NK-92 treated with Interleukin-12 subunit alpha and Interleukin-12 subunit beta, amount 100 ng/mL, for 24 hours (cell line): ENCODE measurements at regions not wholly inside any gene's neighbourhood (a gene's known extent, or its start where the extent isn't known, plus 50 kb on each side); places are given as distances from the start of the nearest gene placed in this dataset.
"Not testable (repeated sequence)": the region's sequence is repeated elsewhere in the genome, so short reads cannot be mapped to it uniquely, and the experiment has no call there.

Source experiments
- DNase-seq: peaks from one replicate; lab custom pipeline; 2025; lab: John Stamatoyannopoulos, UW

DNA sequence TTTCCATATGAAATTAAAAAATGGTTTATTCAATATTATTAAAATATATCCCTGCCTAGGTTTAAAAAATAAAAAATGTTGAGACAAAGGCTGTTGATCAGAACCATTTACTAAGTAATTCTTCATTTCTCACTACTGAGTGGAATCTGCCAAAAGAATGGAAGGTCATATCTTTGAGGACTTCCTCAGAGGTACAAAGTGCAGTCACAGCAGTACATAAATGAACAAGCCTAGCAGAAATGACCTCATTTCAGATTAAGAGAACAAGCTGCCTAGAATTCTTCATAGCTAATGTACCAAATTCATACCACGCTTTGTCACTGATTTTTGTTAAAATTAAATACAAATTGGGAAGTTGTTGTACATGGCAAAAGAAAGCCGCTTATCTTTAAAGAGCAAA is 318.9 kb upstream of the TFPI start:
- no peak for DNase-seq

DNA sequence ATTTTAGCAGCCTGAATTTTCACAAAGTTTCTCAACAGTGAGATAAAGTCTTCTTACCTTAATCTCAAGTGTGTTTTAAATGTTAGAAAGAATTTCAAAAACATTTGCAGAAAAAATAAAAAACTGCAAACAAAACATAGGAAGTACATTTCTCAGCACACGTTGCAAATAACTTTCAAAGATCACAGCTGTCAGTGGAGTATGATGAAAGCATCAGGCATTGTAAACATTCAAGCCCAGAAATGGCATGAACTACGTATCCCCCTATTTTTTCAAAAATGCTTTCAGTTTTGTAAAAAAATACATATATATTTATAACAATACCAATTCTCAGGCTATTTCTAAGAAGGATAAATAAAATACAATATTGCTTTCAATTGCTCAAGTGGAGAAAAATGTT is 320.6 kb upstream of the TFPI start:
- DNase-seq = no peak

DNA sequence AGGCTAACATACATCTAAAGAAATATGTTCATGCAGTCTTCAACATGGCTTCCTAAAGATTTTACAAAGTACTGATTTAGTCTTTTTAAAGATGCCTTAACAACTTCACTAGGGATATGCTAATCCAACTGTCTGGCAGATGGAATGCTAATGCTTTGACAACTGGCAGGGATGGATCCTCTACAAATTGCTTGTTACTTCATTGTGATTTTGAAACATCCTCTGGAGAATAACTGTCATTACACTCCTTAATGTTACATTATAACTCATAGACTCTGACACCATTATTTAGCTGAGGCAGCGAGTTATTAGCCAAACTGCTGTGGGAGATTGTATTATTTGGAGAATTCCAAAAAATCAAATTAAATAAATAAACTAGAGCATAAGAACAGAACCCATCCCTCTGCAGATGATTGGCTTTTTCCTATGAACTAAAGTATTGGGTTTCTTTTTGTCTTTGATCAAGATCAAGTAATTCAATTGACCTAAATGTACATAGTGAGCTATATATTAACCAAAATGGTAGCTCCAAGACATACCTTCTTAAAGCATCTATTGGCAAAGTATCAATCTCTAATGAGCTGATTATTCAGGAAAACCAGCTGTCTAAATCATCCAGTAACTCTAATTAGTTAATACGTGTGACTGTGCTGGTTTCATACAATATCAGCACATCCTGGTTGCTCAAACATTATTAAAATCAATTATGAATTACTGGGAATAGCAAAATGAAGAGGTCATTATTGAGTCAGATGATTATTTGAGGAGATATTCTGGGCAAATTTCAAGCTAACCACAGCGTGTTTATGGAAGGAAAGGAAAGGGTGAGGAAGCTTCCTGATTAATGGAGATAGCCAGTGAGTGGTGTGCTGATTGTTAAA is 321.3 kb upstream of the TFPI start:
- no peak for DNase-seq

DNA sequence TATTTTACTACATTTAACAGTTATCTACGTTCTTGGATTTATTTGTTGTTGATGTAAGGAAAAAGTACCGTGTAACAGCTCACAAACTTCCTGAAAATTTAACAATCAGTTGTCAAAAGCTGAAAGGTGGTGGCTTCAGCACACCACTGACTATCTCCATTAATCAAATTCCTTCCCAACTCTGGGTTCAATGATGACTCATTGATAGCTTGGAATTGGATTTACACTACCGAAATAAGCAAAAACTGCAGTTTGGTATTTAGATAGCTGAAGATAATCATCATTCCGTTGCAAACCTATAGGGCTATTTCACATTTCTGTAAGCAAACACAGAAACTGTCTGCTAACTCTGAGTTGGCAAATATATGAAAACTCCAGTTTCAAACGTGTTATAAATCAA is 322.3 kb upstream of the TFPI start:
- DNase-seq = no peak

DNA sequence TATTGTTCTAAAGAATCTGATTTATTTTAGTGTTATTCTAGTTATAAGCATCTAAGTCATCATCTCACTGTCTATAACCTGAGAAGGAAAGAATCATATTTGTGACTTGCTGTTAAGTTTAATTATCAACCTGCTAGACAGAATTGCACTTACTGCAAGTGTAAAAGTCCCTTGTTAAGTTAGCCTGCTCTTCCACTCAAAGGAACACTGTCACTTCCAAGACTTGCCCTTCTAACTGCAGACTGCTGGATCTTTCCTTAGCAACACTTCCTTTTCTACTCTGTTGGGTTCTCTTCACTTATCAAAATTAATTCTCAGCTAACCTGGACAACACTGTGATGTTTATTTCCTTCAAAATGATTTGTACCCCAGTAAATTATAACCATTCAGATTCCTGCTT is 323.2 kb upstream of the TFPI start:
- no peak for DNase-seq

DNA sequence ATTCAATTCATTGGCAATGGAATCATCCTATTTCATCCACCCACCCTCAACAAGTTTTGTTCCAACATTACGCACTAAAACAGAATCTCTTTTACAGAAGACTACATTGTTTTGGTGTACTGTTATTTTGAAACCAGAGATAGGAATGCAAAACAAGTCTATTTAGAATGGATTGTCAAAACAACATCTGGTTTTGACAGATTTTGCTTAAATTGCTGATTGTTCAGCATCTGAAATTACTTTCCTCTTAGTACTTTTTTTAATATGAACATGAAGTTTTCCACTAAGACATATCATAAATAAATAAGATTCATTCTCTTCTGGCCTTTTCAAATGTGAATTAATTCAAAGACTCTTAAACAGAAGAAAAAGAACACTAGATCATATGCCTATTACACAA is 323.9 kb upstream of the TFPI start:
- no peak for DNase-seq

DNA sequence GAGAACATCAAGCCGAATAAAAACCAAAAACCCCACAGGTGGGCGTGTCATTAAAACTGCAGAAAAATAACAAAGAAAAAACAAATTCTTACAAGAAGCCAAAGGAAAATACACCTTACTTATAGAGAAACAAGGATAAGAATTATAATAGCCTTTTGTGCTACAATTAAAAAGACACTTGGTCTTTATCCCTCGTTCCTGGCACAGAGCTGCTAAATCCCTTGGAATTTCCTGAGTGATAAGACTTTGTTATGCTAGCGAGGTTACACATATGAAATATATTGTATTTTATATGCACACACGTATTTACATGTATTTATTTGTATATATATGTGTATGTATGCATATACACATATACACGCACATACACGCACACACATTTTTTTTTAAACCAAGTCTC is 325.3 kb upstream of the TFPI start:
- DNase-seq = no peak

DNA sequence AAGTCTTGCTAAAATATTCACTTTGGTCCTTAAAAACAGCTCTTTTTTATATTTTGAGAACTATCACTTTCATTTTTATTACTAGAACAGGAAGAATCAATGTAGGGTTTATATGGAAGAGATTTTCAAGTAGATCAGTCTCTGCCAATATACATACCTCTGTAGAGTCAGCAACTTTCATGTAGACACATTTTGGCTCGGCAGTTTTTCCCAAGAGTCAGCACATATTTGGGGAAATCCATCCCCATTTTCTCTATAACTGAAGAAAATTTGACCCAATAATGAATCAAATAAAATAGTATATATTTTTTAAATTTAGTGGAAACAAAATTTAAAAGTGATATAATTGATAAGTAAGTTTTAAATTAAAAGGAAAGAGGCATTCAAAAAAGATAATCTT is 329.8 kb upstream of the TFPI start:
- no peak for DNase-seq

DNA sequence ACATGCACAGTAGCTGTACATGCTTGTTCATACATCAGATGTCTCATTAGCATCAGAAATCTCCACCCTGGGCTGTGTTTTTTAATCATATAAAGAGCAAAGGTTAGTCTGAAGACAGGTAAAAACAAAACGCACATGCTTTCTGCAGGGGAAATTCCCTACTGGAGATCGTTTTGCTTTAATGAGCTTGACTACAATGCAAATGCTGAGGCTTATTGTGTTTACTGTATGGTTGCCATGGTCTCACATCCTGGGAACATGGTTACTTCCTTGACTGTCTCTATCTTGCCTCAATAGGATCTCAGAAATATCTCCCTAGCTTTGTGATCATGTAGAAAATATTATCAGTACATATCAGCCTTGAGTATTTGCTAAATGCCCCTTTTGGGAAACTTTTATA is 336.5 kb upstream of the TFPI start:
- no peak for DNase-seq

DNA sequence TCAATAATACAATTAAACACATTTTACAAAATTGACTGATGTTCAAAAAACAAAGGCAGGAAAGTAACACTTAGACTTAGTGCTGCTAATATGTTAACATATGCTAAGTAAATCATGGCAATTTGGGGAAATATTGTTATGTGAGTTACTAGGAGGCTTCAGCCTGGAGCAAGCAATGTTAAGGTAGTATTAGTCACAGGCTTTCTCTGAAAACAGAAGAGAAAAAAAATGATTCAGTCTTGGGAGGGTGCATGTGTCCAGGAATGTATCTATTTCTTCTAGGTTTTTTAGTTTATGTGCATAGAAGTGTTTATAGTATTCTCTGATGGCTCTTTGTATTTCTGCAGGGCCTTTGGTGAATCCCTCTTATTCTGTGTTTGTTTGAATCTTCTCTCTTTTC is 345.8 kb upstream of the TFPI start:
- DNase-seq = no peak

DNA sequence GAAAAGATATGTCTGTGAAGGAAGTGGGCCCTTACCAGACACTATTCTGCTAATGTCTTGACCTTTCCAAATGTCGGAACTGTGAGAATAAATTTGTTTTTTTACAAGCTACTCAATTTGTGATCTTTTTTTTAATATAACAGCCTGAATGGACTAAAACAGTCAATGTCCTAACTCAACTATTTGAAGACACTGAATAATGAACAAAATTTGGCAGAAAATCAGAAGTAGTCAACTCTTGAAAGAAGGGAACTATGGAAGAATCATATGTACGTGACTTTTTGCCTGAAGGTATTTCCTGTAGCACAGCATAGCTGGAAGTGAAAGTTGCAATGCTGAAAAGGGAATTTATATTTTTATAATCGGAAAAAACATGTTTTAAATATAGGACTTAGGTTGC is 351.8 kb upstream of the TFPI start:
- DNase-seq = no peak

DNA sequence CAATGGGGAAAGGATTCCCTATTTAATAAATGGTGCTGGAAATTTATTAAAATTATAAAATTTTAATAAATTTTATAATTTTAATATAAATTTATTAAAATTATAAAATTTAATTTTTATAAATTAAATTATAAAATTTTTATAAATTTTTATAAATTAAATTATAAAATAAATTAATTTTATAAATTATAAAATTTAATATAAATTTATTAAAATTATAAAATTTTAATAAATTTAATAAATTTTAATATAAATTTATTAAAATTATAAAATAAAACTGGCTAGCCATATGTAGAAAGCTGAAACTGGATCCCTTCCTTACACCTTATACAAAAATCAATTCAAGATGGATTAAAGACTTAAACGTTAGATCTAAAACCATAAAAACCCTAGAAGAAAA is 356.7 kb upstream of the TFPI start:
- DNase-seq = not testable (repeated sequence)

DNA sequence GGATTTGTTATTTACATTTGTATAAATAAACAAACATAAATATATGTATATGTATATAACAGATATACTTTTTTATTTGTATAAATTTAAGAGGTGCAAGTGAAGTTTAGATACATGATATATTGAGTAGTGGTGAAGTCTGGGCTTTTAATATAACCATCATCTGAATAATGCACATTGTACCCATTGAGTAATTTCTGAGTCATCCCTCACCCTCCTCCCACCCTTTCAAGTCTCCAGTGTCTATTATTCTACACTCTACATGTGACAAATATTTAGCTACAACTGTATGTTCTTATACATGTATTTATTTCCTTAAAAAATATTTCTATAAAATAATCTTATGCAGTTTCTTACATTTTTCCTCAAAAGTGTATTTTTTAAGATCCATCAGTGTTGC is 358.7 kb upstream of the TFPI start:
- DNase-seq = no peak

DNA sequence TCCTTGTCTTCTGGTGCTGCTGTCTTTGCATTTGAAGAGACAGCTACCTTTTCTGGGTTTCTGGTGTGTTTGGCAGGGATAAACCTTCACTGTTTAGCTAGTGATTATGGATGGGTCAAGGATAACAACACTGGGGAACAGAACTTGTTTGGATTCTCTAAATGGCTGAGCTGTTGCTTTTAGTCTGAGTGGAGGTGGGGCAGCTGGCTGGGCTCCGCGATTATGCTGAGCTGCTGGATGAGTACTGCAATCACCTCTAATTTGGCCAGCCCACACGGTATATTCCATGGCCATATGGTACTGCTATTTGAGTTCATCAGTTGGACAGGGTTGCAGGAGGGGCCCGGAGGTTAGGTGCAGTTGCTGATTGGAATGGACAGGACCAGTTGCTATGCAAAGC is 361.6 kb upstream of the TFPI start:
- no peak for DNase-seq

DNA sequence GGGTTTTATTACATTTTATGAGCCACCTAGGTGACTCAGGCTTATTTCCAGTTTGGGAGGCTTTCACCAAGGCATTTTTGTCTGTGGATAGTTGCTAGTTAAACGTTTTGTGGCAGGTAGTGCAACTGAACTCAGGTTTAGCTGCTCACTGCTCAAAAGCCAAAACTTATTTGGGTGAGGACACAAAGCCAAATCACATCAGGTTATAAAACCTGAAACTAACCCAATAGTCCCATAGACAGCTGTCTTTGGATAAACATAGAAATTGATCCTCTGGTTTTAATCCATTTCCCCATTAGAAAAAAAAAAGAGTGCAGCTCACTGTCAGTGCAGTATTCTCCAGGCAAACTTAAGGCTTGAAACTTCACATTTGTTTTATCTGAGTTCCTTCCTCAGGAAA is 362.6 kb upstream of the TFPI start:
- DNase-seq = no peak

DNA sequence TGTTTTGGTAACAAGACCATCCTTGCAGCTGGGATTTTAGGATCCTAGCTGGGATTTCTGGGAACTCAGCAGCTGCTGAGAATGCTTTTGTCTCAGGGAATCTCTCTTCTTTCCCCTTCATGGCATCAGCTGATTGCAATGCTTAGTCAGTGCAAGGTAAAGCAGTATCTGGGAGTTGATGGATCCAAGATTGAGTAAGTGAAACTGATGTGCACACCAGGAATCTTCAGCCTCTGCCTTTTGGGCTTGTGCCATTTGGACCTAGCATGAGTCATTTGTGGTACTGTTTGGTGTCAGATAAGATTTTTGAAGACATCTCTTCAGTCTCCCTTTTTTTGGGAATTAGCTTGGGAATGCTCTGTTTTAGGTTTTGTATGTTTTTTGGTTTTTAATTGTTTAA is 363.3 kb upstream of the TFPI start:
- DNase-seq = no peak

DNA sequence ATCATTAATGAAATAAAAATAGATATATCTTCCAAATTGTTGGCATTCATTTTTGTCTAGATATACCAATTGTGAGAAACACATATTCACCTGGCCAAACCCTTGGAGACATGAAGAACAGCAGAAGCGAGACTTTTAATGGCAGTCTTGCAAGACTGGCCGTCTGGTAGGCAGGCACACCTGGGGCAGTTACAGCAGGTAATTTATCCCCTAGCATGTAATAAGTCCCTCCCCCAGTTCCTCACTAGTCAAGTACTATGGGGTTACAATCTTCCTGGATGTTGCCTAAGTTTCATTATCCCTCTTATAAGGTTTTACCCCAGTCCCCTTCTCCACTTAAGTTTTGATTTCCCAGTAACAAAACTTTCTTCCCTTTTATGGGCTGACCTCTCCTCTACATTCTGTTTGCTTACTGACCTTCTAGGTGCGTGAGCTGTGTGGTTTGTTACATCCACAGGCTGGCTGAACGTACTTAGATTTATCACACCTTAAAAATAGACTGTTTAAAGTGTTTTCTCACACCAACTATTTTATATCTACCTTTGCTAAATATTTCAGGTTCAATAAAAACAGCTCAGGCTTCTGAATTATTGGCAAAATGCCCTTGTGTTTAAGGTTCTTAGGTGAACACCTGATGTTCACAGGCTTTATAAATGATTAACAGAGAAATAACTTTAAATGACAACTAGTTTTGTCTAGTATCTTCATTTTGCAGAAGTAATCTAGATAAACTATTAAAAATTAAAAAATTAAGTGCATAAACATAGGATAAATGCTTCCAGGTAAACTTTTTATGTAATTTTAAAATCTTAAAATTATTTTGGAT is 365.0 kb upstream of the TFPI start:
- DNase-seq = no peak

DNA sequence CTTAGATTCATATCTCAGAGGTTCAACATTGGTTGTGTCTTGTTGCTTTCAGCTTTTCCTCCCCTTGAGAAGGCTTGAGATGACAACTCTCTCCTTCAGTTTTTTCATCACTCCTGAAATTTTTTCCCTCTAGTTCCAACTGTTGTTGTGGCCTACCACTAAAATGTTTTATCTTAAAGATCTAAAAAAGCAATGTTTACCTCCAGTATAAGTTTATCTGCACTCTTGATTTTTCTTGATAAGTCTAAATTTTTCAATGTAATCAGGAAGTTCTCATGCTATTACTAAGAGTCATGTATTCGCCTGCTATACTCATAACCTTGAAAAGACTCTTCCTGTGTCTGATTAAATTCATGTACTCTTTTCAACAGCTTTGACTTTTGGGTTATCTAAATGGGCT is 366.3 kb upstream of the TFPI start:
- no peak for DNase-seq

DNA sequence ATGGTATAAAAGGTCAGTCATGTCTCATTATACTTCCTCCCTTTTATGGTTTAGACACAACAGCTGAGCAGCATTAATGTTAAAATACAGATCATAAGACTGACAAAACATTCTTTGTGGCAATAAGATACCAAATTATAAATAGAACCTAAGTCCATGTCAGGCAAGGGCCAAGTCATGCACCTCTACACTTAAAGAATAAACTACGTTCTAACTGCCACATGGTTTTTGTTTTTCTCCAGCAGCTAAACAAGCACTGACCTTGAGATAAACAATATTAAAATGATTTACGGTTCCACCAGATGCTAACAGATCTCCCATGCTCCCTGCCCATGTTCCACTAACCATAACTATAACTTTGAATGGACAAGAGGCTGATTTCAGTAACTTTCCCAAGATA is 368.6 kb upstream of the TFPI start:
- DNase-seq = no peak

DNA sequence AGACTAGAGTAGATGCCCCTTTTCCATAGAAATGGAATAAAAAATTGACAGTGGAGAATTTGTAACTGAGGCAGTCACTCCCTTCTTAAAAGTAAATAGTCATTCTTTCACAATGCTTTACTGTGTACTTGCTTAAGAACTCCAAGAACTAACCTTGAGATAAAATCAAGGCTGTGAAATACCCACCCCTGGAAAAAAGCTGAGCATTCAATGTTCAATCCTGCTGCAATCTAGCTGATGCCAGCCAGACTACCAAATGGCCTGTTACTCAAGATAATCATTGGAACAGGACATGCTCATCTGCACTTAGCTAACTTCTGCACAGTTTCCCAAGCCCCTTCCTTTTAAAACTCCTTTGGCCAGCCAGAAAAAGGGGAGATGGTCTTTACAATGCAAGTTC is 367.4 kb upstream of the GULP1 start:
- DNase-seq = no peak

DNA sequence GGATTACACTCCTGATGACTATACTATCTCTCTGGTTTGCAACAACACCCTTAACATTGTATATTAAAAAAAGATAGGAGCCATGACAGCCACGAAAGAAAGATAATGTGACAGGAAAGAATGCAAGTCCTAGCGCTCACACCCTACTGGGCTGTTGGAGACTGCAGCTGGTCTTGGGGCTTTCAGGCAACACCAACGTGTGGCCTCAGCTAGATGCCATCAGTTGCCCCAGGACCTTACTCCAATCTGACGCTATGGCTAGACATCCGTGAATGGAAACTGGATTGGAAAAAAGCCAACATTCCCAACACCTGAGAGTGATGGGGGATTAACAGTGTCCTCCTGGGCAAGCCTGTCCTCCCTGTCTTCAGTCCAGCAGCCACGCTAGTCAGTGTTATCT is 357.4 kb upstream of the GULP1 start:
- no peak for DNase-seq

DNA sequence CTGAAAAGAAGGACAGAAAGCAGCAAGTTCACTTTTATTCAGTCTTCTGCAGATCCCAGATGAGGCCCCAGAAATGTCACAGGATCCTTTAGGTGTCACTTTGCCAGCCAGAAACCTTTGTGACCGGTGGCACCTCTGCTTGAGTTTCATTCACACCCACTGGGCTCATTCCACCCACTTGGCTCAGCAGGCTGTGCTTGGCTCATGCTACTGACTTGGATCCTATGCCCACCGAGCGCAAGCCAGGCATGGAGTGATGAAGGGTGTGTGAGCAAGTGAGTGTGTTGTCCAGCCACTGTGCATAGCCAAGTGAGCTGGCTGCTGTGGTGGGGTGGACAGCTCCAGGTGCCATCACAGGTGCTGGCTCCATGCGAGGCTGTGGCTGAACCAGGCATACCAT is 357.0 kb upstream of the GULP1 start:
- no peak for DNase-seq

DNA sequence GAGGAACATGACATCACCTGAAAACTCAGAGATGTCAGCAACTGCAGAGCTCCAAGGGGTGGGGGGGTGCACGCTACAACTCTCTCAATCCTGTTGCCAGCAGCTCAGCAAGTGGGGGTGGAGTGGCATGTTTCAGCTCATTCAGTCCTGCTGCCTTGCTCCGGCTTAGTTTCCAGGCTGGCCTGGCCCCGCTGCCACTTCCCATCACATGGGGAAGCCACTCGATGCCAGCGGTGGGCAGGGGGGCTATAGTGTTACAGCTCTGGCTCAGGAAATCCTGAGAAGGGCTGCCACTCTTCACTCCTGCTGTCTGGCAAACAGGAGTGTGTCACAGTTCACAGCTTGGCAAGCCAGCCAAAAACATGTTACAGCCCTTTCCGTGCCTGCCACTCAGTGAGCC is 356.5 kb upstream of the GULP1 start:
- no peak for DNase-seq

DNA sequence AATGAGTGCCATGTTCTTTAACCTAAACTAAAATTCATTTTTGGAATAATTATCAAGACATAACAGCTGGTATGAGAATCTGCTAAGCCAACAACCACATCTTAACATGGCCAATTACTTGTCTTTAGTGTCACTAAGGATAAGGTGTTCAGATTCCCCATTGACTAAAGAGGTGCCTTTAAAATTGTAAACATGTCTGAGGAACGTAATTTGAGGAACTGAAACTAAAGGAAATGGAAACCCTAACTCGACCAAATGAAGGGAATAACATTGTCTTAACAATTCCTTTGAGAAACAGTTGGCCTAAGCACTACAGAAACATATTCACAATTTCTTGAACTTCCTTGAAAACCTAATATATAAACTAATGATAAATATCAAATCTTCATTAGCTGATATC is 355.4 kb upstream of the GULP1 start:
- no peak for DNase-seq
